GM21723 (cell line): ENCODE measurements at regions not wholly inside any gene's neighbourhood (a gene's known extent, or its start where the extent isn't known, plus 50 kb on each side); places are given as distances from the start of the nearest gene placed in this dataset.

ENCODE experiments used
- ATAC-seq: cut with Tn5 transposase; IDR thresholded peaks from one replicate; pipeline ENCODE4 v1.9.1; 2021; ENCODE audit warnings: mild to moderate bottlenecking, moderate library complexity; ENCODE audit not compliant: unreplicated experiment

GRCh38 chr12:90172524-90172923 is 463.9 kb upstream of the ATP2B1 start:
- ATAC-seq = no peak

- ATAC-seq = no peak
These were observed 462.1 kb upstream of the ATP2B1 start for GRCh38 chr12:90170740-90171139.

- ATAC-seq = no peak
These were observed 459.0 kb upstream of the ATP2B1 start for GRCh38 chr12:90167518-90168208.

GRCh38 chr12:90166671-90167070 is 458.0 kb upstream of the ATP2B1 start:
- no peak for ATAC-seq

- no peak for ATAC-seq
These were observed 457.4 kb upstream of the ATP2B1 start for GRCh38 chr12:90166012-90166411.

- no peak for ATAC-seq
These were observed 455.3 kb upstream of the ATP2B1 start for GRCh38 chr12:90163975-90164374.

GRCh38 chr12:90153827-90154226 is 445.2 kb upstream of the ATP2B1 start:
- ATAC-seq = no peak

GRCh38 chr12:90152897-90153624 is 444.4 kb upstream of the ATP2B1 start:
- no peak for ATAC-seq

GRCh38 chr12:90151491-90152015 is 442.9 kb upstream of the ATP2B1 start:
- ATAC-seq = no peak

- ATAC-seq = no peak
These were observed 440.8 kb upstream of the ATP2B1 start for GRCh38 chr12:90149453-90149852.

GRCh38 chr12:90129366-90130030 is 420.9 kb upstream of the ATP2B1 start:
- no peak for ATAC-seq

- ATAC-seq = no peak
These were observed 419.9 kb upstream of the ATP2B1 start for GRCh38 chr12:90128526-90128925.

- ATAC-seq = no peak
These were observed 417.5 kb upstream of the ATP2B1 start for GRCh38 chr12:90126125-90126524.

- ATAC-seq = no peak
These were observed 416.3 kb upstream of the ATP2B1 start for GRCh38 chr12:90124914-90125313.

GRCh38 chr12:90124289-90124688 is 415.7 kb upstream of the ATP2B1 start:
- ATAC-seq = no peak

- ATAC-seq = no peak
These were observed 414.0 kb upstream of the ATP2B1 start for GRCh38 chr12:90122681-90123080.

GRCh38 chr12:90120627-90121026 is 412.0 kb upstream of the ATP2B1 start:
- no peak for ATAC-seq

GRCh38 chr12:90112666-90113065 is 404.0 kb upstream of the ATP2B1 start:
- no peak for ATAC-seq

- ATAC-seq = no peak
These were observed 403.3 kb upstream of the ATP2B1 start for GRCh38 chr12:90111791-90112580.

- no peak for ATAC-seq
These were observed 397.9 kb upstream of the ATP2B1 start for GRCh38 chr12:90106568-90106967.
